GM19438 (cell line): ENCODE measurements at regions not wholly inside any gene's neighbourhood (a gene's known extent, or its start where the extent isn't known, plus 50 kb on each side); places are given as distances from the start of the nearest gene placed in this dataset.
"Not testable (repeated sequence)": the region's sequence is repeated elsewhere in the genome, so short reads cannot be mapped to it uniquely, and the experiment has no call there.

Source experiments
- ATAC-seq: cut with Tn5 transposase; IDR thresholded peaks from one replicate; pipeline ENCODE4 v1.9.1; 2021; ENCODE audit warnings: low read depth; ENCODE audit not compliant: unreplicated experiment

DNA sequence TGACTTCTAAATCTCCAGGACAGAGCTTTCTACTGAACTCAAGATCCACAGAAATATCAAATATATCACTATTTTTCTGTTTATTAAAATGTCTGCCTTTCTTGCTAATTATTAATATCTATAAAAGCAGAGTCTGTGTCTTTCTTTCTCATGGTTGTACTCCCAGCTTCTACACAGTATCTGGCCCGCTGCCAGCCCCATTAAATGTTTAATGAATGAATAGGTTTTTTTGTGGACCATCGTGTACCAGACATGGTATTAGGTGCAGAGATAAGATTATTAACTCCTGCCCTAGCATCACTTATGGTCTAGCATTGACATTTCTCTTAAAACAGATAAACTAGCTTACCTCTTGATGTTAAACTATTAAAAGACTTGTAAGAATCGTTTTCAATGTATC lies 111.4 kb upstream of the RBMS3 start:
- ATAC-seq = no peak

DNA sequence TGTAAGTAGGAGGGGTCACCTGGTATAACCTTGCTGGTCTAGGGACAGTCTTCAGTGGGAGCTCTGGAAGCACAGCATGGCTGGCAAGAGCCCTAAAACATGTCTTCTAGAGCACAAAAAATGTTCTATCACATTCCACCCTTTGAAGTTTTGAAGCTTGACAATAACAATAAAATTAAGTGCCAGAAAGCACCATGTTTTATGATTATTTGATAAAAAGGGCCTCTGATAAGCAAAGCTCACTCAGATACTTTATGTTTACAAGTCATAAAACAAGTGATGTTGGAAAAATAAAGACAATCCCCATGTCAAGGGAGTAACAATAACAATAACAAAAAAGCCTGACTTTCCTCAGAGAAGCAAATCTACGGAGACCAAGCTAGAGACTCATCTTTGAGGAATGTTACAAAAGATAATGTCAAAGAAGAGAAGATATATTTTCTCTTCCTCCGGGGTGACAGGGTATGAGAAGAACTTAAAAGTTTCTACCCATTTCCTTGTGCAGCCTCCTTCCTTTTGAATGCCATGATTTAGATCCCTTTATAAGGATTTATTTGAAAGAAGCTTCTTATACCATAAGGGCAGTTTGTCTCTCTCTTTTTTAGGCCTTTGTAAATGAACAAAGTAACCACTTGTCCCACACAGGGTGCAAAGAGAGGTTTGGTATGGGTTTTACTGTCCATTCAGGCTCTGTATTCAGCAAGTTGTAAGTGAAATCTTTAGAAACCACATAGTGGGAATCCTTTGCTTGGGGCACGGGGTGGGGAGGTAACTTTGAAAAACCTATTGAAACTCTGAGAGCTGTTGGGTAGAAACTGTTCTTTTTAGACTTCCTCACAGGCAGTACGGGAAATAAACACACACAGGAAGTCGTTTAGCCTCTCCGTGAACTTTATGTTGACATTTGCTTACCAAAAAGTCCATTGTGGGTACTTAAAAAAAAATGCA lies 109.6 kb upstream of the RBMS3 start:
- ATAC-seq = peak; percentile 54

DNA sequence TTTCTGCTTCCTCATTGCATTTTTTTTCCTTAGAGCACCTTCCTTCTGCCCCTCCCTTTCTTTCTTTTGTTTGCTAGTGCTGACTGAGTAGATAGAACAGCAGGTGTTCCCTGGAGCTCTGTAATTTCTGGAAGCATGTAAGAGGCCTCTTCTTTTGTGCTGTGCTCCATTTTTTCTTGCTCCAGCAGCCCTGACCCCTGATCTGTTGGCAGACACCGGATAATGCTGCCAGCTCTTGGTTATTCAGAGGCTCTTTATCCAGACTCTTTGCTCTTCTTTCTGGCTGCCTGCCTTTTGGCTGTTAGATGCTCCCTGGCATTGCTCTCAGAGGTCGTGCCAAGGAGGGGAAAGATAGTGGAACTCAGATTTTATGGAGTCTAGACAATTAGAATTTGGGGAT lies 104.4 kb upstream of the RBMS3 start:
- no peak for ATAC-seq

DNA sequence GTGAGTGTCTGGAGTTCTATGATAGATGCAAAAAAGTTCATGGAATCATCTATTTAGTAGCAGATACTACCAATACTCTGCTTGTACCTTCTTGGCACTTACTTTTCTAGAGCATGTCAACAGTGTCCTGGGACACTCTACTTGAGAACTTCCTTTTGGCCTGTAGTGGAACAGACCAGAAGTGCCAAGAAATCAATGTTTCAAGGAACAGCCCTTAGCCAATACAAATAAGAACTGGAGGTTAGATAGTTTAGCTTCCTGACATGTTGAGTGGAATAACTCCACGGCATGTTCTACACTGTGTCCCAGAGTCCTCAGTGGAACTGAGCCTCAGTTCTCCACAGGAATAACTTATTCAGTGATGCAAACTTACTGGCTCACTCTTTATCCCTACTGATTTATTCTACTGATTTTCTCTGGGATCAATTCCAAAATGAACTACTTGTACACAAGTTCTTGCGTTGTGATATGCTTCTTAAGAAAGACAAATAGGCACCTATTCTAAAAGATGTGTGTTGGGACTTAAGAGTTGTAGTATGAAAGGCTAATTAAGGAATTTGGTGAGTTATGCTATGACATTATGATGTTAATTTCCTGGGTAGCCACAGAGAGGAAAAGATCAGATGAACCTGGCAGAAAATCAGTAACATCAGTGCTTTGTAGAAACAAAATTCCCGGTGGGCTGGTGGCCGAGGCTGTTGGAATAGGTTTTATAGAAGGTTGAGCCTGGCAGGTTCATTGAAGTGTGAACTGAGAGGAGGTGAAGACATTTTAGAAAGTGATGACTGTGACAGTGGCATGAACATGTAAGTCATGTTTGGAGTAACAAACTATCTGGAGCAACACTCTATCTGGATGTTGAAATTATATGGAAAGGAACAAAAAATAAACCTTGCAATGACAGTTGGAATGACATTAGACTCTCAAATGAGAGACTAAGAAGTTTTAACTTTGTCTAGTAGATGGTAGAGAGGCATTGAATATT lies 101.8 kb upstream of the RBMS3 start:
- no peak for ATAC-seq

DNA sequence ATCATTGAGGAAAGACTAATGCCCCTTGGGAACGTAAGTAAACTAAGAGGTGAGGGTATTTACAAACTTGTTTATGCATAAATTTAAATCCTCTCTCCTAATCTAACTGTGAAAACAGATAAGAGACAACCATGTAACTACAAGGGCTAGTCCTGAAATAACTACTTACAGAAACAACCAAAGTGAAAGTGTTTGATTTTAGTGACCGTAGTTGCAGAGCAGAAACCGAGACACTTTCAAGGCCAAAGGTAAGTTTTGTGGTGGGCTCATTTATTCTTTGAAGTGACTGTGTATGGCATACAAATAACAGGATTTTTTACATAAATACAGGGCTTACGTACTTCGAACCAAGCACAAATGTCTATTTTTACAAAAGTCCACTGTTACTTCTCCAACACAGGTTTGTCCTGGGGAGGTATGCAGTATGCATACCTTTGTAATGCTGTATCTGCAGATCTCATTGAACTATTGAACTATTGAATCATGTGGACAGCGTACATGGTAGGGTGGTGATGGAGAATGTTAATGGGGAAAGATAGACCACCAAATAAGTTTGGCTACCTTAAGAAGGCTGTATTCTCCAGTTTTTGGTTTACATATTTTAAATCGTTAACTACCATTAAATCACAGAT lies 99.6 kb upstream of the RBMS3 start:
- ATAC-seq = peak; percentile 80

DNA sequence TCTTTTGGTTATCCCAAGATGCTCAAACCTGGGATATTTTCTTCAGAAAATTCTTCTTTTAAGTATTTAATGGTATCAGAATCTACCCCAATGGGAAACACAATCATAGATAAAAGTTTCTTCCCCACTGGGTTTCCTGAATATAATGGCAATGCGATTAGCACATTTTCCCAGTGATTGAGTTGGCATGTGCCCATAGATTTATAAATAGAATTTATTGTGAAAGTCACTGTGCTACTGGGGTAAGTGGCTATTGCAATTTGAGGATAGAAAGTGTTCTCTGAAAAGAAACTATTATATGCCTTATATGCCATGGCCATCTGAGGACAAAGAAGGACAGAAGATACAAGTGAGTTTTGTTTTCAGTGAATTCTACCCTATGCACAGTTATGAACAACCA lies 99.0 kb upstream of the RBMS3 start:
- ATAC-seq = no peak

DNA sequence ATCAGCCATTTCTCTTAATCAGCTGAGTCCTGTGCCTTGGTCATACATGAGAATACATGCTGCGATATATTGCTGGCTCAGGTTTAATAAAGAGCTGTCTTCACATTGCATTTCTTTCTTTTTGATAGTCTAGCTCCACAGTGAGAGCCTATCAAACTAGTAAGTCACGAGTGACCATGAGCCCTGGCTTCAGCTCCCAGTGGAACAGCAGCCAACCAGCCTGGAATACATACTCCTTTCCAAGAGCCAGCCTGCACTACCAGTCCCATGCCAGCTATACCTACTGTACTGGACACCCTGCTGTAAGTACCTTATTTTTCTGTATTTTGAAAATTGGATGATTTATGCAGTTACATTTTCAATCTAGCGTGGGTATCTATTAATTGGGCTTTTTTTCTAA lies 98.0 kb upstream of the RBMS3 start:
- not testable (repeated sequence) for ATAC-seq

DNA sequence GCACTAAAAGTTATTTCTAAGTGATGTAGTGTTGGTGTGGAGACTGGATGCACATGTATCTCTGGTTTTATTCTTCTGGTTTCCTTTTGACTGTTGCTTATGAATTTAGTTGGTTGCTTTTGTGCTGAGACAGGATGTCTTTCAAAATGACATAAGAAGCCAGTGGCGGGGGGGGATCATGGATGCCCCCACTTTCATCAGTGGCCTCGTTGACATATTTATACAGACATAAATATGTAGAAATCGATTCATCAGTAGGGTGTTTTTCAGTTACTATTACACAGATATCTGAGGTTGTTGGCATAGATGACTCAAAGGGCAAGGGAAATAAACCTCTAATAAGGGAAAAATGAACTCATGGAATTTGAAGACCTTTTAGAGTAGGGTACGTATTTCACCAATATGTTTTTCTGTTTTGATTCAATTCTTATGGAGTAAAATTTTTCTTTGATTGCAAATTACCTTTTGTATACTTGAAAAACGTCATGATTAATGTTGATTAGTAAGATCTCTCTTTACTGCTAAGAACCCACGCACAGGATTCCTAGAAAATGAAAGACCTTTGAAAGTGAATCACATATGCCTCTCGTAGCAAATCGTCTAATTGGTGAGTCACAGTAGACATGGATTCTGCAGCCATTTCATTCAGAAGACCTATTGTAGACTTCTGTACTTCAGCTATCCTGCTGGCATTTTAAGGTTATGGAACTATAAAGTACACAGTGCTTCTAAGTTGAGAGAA lies 97.4 kb upstream of the RBMS3 start:
- no peak for ATAC-seq

DNA sequence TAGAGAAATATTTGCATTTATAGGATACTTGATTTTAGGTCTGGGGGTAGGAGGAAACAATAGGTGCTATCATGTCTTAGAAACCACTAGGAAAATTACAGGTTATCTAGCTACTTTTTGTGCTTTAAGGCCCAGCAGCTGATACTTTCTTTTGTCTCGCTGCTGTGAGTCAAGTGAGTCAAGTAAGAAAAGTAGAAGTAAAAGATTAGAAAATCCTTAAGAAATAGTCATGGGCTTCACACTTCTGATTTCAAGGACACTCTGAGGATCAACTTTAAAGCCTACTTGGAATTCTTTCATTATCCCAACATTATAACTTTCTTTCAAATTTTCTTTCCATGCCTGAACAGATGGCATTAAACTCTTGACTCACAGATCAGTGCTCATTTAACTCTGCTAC lies 95.2 kb upstream of the RBMS3 start:
- no peak for ATAC-seq

DNA sequence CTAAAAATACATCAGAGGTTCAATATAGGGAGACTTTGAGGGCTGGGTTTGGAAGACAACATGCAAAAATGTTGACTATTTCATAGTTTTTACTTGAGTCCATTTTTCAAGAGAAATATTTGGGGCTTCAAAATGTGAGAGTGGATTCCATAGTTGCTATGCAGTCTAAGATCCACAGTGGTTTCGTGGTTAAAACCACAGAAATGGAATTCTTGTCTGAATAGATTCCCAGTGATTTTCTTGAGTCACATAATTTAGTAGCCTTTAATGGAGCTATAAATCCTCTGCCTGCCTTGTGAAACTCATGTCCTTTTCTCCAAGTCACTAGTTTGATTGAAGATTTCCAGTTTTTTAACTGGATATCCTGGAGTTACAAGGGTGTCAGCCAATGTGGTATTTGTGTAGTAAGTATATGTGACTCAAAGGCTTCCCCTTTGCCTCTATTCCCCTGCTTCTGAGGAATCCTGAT lies 94.7 kb upstream of the RBMS3 start:
- no peak for ATAC-seq

DNA sequence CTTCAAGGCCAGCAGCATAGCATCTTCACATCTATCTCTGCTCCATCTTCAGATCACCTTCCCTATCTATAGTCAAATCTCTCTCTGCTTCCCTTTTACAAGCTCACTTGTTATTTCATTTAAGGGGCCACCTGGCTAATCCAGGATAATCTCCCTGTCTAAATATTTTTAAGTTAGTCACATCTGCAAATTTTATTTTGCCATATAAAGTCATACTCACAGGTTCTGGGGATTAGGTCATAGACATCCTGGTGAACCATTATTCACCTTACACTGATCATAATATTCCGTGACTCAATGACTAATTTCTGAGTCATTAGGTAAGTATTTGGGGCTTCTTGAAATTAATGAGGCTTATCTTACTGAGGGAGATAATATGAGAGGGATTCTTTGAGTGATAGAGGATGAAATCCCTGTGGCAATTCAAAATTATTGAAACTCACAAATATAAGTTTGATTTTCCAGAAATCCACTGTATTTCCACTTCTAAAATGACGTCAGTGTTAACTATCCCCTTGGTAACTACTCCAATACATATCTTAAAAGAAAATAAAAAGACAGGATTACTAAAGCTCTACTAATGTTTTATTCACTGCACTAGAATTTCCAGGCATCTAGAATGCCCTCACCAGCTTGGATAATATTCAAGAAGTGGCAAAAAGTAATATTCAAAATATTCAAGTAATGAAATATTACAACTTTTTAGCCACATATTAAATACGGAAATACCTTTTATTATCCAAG lies 93.7 kb upstream of the RBMS3 start:
- ATAC-seq = no peak

DNA sequence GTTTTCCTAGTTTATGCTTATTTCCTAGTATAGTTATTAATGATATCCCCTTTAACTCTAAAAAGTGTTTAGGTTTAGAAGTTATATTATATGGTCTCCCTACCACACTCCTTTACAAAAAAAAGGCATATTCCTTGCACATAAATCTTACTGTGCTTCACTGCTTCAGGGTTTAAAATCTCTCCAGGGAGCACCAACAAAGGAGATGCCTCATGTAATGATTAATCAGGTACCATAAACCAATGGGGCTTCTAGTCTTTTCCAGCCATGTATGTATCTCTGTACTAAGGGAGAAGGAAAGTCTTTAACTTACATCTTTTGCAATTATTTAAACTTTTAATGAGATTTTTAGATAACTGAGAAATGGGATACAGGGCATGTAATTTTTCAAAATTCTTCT lies 91.5 kb upstream of the RBMS3 start:
- no peak for ATAC-seq

DNA sequence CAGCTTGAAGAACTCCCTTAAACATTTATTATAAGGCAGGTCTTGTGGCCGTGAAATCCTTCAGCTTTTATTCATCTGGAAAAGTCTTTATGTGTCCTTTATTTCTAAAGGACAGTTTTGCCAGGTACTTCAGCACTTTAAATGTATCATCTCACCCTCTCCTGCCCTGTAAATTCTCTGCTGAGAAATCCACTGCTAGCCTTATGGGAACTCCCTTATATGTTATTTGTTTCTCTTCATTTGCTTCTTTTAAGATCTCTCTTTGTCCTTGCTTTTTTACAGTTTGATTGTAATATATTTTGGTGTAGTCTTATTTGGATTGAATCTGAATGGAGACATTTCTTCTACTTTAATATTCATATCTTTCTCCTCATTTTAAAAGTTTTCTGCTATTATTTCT lies 86.7 kb upstream of the RBMS3 start:
- no peak for ATAC-seq

DNA sequence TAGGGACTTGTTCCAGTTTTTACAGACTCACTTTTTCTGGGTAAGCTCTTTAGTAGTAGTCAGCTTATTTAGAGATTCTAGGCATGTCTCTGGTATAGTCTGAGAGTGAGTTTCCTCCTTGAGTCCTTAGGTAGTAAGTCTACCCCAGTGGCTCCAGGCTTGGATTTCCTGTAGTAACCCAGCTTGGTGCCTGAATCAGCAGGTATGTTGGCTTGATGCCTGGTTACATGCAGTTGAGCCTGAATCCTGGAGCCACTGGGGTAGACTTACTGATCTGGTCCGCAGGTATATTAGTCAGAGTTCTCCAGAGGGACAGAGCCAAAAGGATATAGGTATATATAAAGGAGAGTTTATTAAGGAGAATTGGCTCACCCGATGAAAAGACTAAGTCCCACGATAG lies 85.8 kb upstream of the RBMS3 start:
- no peak for ATAC-seq

DNA sequence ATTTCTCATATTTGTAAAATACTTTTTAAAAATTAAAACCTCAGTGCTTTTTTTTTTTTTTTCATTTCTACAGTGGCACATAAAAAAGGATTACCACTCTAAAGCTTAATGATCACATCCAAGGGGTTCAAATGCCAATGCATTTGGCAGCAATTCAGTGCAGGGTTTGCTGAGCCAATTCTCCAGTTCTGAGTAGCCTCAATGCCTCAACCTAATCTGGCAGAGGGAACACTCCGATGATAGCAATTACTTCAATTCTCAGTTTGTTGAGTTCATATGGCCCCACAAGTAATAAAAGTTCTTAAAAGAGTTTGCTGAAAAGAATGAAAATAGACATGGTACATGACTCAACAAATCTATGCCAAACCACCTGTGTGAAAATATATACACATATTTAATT lies 79.3 kb upstream of the RBMS3 start:
- ATAC-seq = no peak

DNA sequence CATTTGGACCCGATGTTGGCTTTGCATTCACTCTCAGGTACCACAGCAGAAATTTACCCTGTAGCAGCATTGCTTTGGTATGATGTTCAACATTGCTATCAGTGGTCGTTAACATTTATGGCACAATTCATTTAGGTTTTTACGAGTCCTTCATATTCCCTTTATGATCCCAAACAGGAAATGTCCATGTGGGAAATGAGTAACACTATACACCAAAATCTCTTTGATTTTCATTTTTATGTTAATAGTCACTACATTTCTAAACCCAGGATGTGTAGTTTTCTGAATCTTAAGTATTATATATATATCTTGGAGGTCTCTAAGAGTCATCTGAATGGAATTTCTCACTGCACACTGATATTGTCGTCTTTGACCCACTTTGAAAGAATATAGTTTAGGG lies 78.5 kb upstream of the RBMS3 start:
- no peak for ATAC-seq

DNA sequence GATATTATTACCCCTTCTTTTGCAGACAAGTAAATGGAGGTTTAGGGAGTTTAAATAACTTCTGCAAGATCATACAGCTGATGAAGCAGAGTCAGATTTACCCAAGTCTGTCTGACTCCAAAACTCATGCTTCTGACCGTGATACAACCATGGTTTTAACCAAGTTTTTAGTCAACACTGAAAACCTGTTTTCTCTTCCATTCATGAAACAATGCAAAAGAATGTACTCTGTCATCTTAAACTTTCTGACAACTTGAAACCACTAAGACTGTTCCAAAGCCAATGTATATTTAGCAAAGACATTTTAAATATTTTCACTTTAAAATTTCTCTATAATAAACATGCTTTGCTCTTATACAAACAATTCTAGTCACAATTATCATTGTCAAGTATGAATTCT lies 77.0 kb upstream of the RBMS3 start:
- no peak for ATAC-seq

DNA sequence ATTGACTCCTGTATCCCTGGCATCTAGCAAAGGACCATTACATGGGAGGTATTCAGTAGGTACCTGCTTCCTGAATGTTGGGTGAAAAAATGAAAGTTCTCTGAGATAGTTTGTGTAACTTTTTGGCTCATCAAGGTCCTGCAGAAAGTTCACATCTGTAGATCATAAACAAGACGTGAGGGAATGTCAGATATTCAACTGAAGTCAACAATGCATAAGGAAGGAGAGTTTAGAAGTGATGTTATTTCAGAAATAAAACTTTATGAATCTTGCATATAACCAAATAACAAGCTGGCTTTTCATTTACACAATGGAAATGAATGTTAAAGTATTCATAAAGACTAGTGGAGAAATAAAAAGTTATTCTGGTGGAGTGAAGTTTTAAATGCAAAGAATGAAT lies 73.4 kb upstream of the RBMS3 start:
- no peak for ATAC-seq

DNA sequence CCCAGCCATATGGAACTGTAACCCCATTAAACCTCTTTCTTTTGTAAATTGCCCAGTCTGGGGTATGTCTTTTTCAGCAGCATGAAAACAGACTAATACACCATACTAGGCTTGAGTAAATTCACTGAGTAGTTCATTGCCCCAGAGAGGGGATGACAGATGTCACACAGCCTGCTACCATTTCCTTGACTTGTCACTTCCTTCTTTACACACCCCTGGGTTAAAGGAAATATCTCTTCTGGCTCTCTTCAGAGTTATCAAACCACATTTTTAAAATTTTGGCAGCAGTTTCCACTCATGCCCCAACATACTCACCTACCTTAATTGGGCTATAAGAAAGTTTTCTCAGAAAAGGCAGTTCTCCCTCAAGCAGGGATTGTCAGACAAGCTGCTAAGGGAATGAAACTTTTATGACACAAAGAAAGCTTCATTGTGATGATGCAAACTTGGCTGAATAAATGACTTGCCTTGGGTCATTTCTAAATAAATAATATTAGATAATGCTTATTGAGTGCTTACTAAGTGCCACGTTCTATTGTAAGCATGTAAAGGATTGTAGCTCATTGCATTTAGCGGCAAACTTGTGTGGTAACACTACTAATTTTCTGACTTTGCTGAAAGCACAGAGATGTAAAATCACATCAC lies 68.0 kb upstream of the RBMS3 start:
- no peak for ATAC-seq
